T-helper 17 cell (primary cell): ENCODE measurements at regions not wholly inside any gene's neighbourhood (a gene's known extent, or its start where the extent isn't known, plus 50 kb on each side); places are given as distances from the start of the nearest gene placed in this dataset.

Experiments used
- ATAC-seq: fragments of 150-1000 bp; cut with Tn5 transposase; 2 replicates; pipeline ENCODE4 v1.10.0; 2021; ENCODE audit warnings: mild to moderate bottlenecking, moderate library complexity
- DNase-seq, 3 donors: peaks; one replicate each; pipeline versions ENCODE4 v3.0.0 to v3.0.0-alpha.2; 2020 to 2021
- H3K9me3 ChIP-seq: one replicate; pipeline ENCODE4 v1.7.0; 2013; ENCODE audit warnings: low read length, mild to moderate bottlenecking; ENCODE audit not compliant: control insufficient read depth, poor library complexity, severe bottlenecking
- H3K27ac Mint-ChIP-seq: one replicate; pipeline ENCODE4 v1.8.0; 2022; ENCODE audit warnings: mild to moderate bottlenecking, moderate library complexity, mixed read lengths
- H3K27me3 Mint-ChIP-seq: one replicate; pipeline ENCODE4 v1.8.0; 2022; ENCODE audit warnings: mixed read lengths
- H3K36me3 Mint-ChIP-seq: one replicate; pipeline ENCODE4 v1.8.0; 2022; ENCODE audit warnings: low read depth, mixed read lengths
- H3K4me1 Mint-ChIP-seq: one replicate; pipeline ENCODE4 v1.8.0; 2022; ENCODE audit warnings: mild to moderate bottlenecking, mixed read lengths
- H3K4me3 Mint-ChIP-seq: one replicate; pipeline ENCODE4 v1.8.0; 2022; ENCODE audit warnings: mild to moderate bottlenecking, moderate library complexity, mixed read lengths

- Mint-ChIP-seq H3K4me1 (no peaks in the 10 kb centered on the region), H3K36me3 (no peaks in the 10 kb centered on the region), H3K27me3 (no peaks in the 10 kb centered on the region), H3K4me3 (no peak overlapping the region), H3K27ac (no peak overlapping the region)
- ATAC-seq (no peak), DNase-seq (no peak)
- H3K9me3 ChIP-seq = no peaks in the 10 kb centered on the region
Observed at GRCh38 chr4:130336585-130337217, 1240.7 kb downstream of the C4orf33 start.

GRCh38 chr4:130338851-130339250 lies 1242.9 kb downstream of the C4orf33 start:
- DNase-seq (no peak), ATAC-seq (no peak)
- Mint-ChIP-seq H3K27ac (no peak overlapping the region), H3K27me3 (no peaks in the 10 kb centered on the region), H3K4me3 (no peak overlapping the region), H3K36me3 (no peaks in the 10 kb centered on the region), H3K4me1 (no peaks in the 10 kb centered on the region)
- H3K9me3 ChIP-seq = no peaks in the 10 kb centered on the region

GRCh38 chr4:130349745-130350144 lies 1253.8 kb downstream of the C4orf33 start:
- no peak for DNase-seq
- H3K4me3 Mint-ChIP-seq = no peak overlapping the region
- H3K4me1 Mint-ChIP-seq = no peaks in the 10 kb centered on the region
- H3K9me3 ChIP-seq = no peaks in the 10 kb centered on the region
- no peaks in the 10 kb centered on the region for H3K27me3 Mint-ChIP-seq
- ATAC-seq = no peak
- H3K27ac Mint-ChIP-seq = no peak overlapping the region
- H3K36me3 Mint-ChIP-seq = no peaks in the 10 kb centered on the region

- Mint-ChIP-seq H3K4me3 (no peak overlapping the region), H3K27ac (no peak overlapping the region), H3K27me3 (no peaks in the 10 kb centered on the region), H3K36me3 (no peaks in the 10 kb centered on the region), H3K4me1 (no peaks in the 10 kb centered on the region)
- no peaks in the 10 kb centered on the region for H3K9me3 ChIP-seq
- no peak for ATAC-seq
- no peak for DNase-seq
Observed at GRCh38 chr4:130356873-130357272, 1260.9 kb downstream of the C4orf33 start.

- no peak for ATAC-seq
- DNase-seq = no peak
- no peak overlapping the region for H3K4me3 Mint-ChIP-seq
Observed at GRCh38 chr4:130359542-130359941, 1263.6 kb downstream of the C4orf33 start.

GRCh38 chr4:130361616-130362015 lies 1265.7 kb downstream of the C4orf33 start:
- DNase-seq = no peak
- no peaks in the 10 kb centered on the region for H3K27me3 Mint-ChIP-seq

More at GRCh38 chr4:130359542-130359941, 1263.6 kb downstream of the C4orf33 start:
- no peaks in the 10 kb centered on the region for H3K9me3 ChIP-seq
- Mint-ChIP-seq H3K27me3 (no peaks in the 10 kb centered on the region), H3K4me1 (no peaks in the 10 kb centered on the region), H3K27ac (no peak overlapping the region), H3K36me3 (no peaks in the 10 kb centered on the region)

GRCh38 chr4:130368668-130369067 lies 1272.7 kb downstream of the C4orf33 start:
- no peak overlapping the region for H3K27ac Mint-ChIP-seq
- no peak for ATAC-seq
- DNase-seq = no peak
- H3K36me3 Mint-ChIP-seq = no peaks in the 10 kb centered on the region
- H3K27me3 Mint-ChIP-seq = no peaks in the 10 kb centered on the region
- H3K9me3 ChIP-seq = no peaks in the 10 kb centered on the region
- no peak overlapping the region for H3K4me3 Mint-ChIP-seq
- H3K4me1 Mint-ChIP-seq = no peaks in the 10 kb centered on the region

More at GRCh38 chr4:130361616-130362015, 1265.7 kb downstream of the C4orf33 start:
- H3K36me3 Mint-ChIP-seq = no peaks in the 10 kb centered on the region
- H3K27ac Mint-ChIP-seq = no peak overlapping the region
- no peaks in the 10 kb centered on the region for H3K9me3 ChIP-seq
- no peaks in the 10 kb centered on the region for H3K4me1 Mint-ChIP-seq
- H3K4me3 Mint-ChIP-seq = no peak overlapping the region
- no peak for ATAC-seq

GRCh38 chr4:130393231-130393630 lies 1297.3 kb downstream of the C4orf33 start:
- Mint-ChIP-seq H3K4me3 (no peak overlapping the region), H3K4me1 (no peaks in the 10 kb centered on the region), H3K27ac (no peak overlapping the region), H3K27me3 (no peaks in the 10 kb centered on the region), H3K36me3 (no peaks in the 10 kb centered on the region)
- no peaks in the 10 kb centered on the region for H3K9me3 ChIP-seq
- no peak for DNase-seq
- no peak for ATAC-seq

- no peaks in the 10 kb centered on the region for H3K9me3 ChIP-seq
- ATAC-seq (no peak), DNase-seq (no peak)
- no peaks in the 10 kb centered on the region for H3K4me1 Mint-ChIP-seq
- no peak overlapping the region for H3K27ac Mint-ChIP-seq
- no peaks in the 10 kb centered on the region for H3K36me3 Mint-ChIP-seq
- H3K27me3 Mint-ChIP-seq = no peaks in the 10 kb centered on the region
- no peak overlapping the region for H3K4me3 Mint-ChIP-seq
Observed at GRCh38 chr4:130393642-130394041, 1297.7 kb downstream of the C4orf33 start.

GRCh38 chr4:130395871-130396270 lies 1299.9 kb downstream of the C4orf33 start:
- no peaks in the 10 kb centered on the region for H3K9me3 ChIP-seq
- DNase-seq (no peak), ATAC-seq (no peak)
- no peaks in the 10 kb centered on the region for H3K4me1 Mint-ChIP-seq
- H3K27ac Mint-ChIP-seq = no peak overlapping the region
- H3K27me3 Mint-ChIP-seq = no peaks in the 10 kb centered on the region
- H3K4me3 Mint-ChIP-seq = no peak overlapping the region
- no peaks in the 10 kb centered on the region for H3K36me3 Mint-ChIP-seq

GRCh38 chr4:130403221-130403620 lies 1307.3 kb downstream of the C4orf33 start:
- Mint-ChIP-seq H3K27ac (no peak overlapping the region), H3K36me3 (no peaks in the 10 kb centered on the region), H3K27me3 (no peaks in the 10 kb centered on the region), H3K4me3 (no peak overlapping the region), H3K4me1 (no peaks in the 10 kb centered on the region)
- H3K9me3 ChIP-seq = no peaks in the 10 kb centered on the region
- DNase-seq = no peak
- no peak for ATAC-seq

- no peaks in the 10 kb centered on the region for H3K4me1 Mint-ChIP-seq
- no peak overlapping the region for H3K4me3 Mint-ChIP-seq
- no peaks in the 10 kb centered on the region for H3K36me3 Mint-ChIP-seq
- DNase-seq (no peak), ATAC-seq (no peak)
- no peaks in the 10 kb centered on the region for H3K27me3 Mint-ChIP-seq
- no peaks in the 10 kb centered on the region for H3K9me3 ChIP-seq
- no peak overlapping the region for H3K27ac Mint-ChIP-seq
Observed at GRCh38 chr4:130416228-130416627, 1320.3 kb downstream of the C4orf33 start.

GRCh38 chr4:130419211-130419975 lies 1323.4 kb downstream of the C4orf33 start:
- H3K4me3 Mint-ChIP-seq = no peak overlapping the region
- DNase-seq = no peak
- H3K27ac Mint-ChIP-seq = no peak overlapping the region
- H3K27me3 Mint-ChIP-seq = no peaks in the 10 kb centered on the region
- no peaks in the 10 kb centered on the region for H3K9me3 ChIP-seq
- H3K4me1 Mint-ChIP-seq = no peaks in the 10 kb centered on the region
- no peak for ATAC-seq
- H3K36me3 Mint-ChIP-seq = no peaks in the 10 kb centered on the region

GRCh38 chr4:130422261-130422660 lies 1326.3 kb downstream of the C4orf33 start:
- ATAC-seq (no peak), DNase-seq (no peak)
- H3K36me3 Mint-ChIP-seq = no peaks in the 10 kb centered on the region
- no peaks in the 10 kb centered on the region for H3K4me1 Mint-ChIP-seq
- H3K4me3 Mint-ChIP-seq = no peak overlapping the region
- no peaks in the 10 kb centered on the region for H3K27me3 Mint-ChIP-seq
- H3K9me3 ChIP-seq = no peaks in the 10 kb centered on the region
- H3K27ac Mint-ChIP-seq = no peak overlapping the region
